NCI-H446 treated with DMSO at 0.1 percent for 48 hours (cell line): ENCODE measurements at regions not wholly inside any gene's neighbourhood (a gene's known extent, or its start where the extent isn't known, plus 50 kb on each side); places are given as distances from the start of the nearest gene placed in this dataset.
A peak's percentile ranks its signal among the peaks of the same experiment; 100 is the strongest.
"Not testable (repeated sequence)": the region's sequence is repeated elsewhere in the genome, so short reads cannot be mapped to it uniquely, and the experiment has no call there.

Source experiments
- DNase-seq: peaks from one replicate; lab custom pipeline; 2025; lab: John Stamatoyannopoulos, UW

DNA sequence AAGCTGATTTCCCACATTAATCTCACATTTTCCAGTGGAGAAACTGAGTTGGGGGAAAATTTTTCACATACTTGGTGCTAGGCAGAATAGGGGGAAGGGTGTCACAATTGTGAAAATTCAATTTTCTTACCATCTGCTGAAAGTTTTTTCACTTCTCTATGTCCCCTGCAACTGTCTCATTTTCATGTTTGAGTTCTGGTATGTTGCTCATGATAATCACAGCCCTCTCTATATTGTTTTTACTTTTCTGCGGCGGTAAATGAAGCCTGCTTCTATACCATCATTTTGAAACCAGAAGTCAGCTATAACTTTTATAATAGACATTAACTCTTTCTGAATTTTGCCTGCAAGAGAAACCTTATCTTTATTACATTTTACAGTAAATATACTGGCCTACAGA, 1664.5 kb downstream of the EFNA5 start:
- no peak for DNase-seq

DNA sequence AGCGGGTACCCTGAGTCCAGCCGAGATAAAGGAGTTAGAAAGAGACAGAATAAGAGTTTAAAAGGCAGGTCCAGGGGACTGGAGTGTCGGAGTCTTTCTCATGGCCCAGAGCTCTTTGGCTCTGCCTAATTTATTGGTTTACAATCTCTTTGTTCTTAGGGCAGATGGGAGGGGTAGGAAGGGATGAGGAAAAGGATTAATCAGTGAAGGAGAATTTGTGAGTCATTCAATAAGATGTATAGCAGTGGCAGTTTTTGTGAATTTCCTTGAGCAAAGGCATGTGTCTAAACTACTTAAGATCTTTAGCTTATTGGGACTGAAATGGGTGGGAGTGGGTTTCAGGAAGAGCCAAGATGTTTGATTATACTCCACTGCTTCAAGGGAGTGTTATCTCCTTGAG, 1671.7 kb downstream of the EFNA5 start:
- not testable (repeated sequence) for DNase-seq

DNA sequence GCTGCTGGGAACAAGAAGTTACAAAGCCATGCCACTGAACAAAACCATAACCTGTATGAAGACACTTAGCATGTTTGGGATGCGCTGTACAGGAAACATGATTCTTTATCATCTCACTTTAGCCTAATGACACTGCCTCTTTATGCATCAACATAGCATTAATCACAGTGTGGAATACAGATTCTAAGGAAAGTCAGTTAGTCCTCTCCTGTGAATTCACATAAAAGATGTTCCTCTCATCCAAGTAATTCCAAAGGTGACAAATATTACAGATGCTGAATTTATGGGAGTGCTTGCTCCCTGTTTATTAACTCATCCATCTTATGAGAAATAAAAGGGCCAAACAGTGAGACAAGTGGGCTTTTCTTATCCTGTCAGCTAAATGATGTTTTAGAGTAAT, 1677.7 kb downstream of the EFNA5 start:
- DNase-seq: no peak

DNA sequence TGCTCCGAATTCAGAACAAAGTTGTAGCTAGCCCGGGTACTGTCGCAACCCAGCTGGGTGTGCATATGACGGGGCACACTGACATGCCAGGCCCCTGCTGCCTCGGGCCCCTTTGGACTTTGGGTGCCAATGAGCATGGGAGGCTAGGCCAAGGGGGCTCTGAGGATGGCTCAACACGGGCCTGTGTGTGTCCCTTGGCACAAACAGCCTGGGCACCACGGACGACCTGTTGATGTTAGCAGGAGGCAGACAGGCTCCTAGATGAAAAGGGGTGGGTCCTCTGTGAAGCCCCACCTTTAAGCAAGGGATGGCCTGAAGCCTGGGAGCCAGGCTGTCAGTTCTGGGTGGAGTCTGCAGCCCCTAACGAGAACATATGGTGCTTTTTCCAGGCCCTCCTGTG, 1688.2 kb downstream of the EFNA5 start:
- no peak for DNase-seq

DNA sequence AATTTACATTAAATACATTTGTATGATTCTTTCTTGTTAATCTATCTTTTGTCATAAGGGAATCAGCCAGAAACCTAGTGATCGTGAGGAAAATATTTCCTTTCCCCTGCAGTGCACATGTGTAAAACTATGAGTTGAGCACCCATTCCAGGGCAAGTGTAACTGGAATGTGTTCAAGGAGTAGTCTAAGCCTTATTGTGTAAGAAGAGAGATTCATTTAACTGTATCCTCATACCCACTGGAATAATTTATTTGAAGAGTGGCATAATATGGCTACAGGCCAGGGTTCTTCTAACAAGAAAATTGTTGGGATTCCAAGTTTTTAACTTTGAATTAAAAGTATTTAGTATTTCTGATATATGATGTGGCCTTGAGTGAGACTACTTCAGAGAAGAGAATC, 1692.7 kb downstream of the EFNA5 start:
- DNase-seq: no peak

- no peak for DNase-seq
Observed at GRCh38 chr5:105977163-105977562, 1693.6 kb downstream of the EFNA5 start.

- no peak for DNase-seq
Observed at GRCh38 chr5:105970919-105971318, 1699.8 kb downstream of the EFNA5 start.

GRCh38 chr5:105968981-105969380, 1701.8 kb downstream of the EFNA5 start:
- DNase-seq: no peak

- no peak for DNase-seq
Observed at GRCh38 chr5:105963696-105964255, 1707.0 kb downstream of the EFNA5 start.

GRCh38 chr5:105961572-105961971, 1709.2 kb downstream of the EFNA5 start:
- DNase-seq: no peak

DNA sequence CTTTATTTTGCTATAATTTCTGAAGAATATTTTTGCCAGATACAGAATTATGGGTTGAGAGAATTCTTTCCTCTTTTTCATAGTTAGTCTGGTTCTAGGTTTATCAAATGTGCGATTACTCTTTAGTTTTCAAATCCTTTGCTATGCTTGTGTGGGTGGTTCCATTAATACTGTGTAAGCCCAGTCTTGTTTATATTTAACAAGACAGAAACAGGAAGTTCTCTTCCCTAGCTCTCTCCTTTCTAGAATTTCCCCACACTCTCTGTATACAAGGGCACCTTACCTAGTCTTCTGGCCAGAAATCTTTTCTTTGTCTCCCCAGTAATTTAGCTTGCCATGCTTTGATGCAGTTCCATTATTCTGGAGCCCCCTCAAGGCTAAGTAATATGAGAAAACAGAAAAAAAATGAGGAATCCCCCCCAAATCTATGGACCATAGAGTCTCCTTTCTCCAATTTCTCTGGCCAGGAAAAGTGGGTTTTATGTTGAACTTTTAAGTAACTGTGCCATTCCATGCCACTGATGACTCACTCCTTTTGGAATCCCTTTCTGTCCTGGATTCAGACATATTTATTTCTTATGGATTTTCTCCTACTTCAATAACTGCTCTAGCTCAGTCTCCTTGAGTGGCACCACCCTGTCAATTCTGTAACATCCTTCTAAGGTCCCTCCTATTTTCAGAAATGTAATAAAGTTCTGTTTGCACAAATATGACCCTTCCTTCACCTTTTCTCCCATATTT, 1714.1 kb downstream of the EFNA5 start:
- no peak for DNase-seq

DNA sequence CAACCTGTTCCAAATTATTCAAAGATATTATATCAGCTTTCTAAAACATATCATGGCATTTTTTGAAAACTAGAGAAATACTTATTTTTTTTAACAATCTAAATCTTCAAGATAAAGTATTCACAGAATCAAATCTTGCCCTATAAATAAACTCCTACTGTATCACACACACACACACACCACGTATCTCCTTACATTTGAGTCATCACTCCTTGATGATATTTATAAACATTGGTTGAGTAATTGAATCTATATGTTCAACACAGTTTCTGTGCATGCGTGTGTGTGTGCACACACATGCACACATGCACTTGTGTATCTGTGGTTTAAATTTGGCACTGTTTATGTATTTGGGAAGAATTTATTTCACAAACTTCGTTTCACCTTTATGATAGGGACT, 1716.4 kb downstream of the EFNA5 start:
- DNase-seq: no peak

GRCh38 chr5:105953616-105954015, 1717.1 kb downstream of the EFNA5 start:
- DNase-seq: peak; percentile 41

DNA sequence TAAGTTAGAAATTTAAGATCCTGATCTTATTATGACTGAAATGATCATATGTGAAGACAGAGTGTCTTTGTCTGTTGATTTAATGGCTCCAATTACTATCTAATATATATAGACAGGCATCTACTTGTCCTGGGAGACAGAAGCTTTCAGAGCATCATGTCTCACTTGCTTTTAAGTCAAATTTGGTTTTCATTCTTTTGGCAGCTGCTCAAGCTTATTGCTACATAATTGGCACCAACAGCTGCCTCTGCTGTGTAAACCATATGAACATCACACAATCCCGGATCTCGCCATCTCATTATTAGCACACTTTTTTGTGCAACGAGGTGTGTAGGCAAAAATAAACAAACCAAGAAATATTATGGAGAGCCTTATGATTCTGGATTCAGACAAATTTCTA, 1717.9 kb downstream of the EFNA5 start:
- DNase-seq: peak; percentile 95

- no peak for DNase-seq
Observed at GRCh38 chr5:105947461-105947860, 1723.3 kb downstream of the EFNA5 start.

- DNase-seq: no peak
Observed at GRCh38 chr5:105945203-105945972, 1725.3 kb downstream of the EFNA5 start.

DNA sequence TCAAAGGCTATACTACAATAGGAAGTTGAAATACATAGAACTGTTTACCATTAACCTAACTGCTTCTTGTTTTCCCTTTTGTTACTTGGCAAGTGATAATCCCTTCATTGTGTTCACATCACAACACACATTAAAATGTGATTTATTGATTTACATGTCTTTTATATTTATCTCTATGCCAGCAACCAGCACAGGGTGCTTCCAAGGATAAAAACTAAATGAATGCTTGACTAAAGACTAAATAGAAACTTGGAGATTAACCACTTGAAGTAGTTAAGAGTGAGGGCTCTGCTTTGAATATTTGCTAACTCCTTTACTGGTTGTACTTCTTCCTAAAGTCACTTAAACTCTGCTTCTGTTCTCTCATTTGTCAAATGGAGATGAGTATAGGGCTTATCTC, 1730.6 kb downstream of the EFNA5 start:
- no peak for DNase-seq

DNA sequence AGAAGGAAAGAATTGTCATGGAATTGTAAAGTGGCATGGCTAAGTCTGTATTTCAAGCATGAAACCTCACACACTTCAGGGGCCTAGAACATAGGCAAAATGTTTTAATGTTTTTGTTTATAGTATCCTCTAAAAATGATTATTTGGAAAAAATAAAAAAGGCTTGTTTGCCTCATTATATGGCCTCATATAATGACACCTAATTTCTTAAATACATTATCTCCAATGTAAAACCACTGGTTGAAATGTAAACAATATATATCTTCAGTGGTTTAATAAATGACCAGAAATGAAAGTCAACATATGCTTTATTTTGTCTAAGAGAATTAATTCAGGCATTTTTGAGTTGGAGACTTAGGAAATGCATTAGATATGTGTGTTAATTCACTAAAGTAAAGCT, 1736.6 kb downstream of the EFNA5 start:
- no peak for DNase-seq

DNA sequence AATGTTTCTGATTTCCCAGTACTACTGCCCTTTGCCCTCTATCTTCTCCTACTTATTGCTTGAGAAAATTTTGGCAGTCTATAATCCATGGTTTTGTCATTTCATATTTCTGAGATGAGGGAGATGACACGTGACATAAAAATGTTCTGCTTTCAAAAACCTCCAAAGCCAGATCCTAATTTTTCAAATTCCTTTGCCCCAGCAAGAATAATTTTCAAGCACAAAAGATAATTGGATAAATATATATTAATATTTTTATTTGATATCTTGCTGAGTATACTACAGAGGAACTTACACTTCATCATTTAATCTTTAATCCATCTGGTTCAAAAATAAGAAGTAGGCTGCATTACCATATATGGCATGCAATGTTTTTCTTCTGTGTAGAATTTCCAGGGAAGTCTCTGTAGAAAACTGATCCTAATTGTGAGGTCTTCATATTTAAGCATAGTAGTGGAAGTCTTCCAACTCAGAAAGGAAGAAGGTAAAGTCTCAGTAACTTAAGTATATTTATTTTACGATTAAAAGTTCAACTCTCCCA, 1738.8 kb downstream of the EFNA5 start:
- no peak for DNase-seq

DNA sequence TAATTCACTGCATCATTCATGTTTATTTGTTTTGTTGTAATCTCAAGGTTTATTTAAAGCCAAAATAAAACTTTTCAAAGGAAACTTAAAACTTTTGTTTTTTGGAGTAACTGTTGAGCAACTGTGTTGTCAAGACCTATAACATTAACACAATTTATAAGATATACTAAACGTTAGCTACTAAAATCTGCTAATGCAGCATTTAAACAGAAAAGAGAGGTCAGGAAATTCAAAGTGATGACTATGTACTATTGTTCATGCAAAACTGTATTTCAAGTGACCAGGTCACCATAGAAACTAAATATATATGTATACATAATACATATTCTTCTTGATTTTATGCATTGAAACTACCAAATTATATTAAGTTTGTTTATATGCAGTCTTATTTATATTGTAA, 1740.9 kb downstream of the EFNA5 start:
- no peak for DNase-seq

- DNase-seq: no peak
Observed at GRCh38 chr5:105924366-105924765, 1746.4 kb downstream of the EFNA5 start.

GRCh38 chr5:105922574-105922973, 1748.2 kb downstream of the EFNA5 start:
- DNase-seq: no peak

DNA sequence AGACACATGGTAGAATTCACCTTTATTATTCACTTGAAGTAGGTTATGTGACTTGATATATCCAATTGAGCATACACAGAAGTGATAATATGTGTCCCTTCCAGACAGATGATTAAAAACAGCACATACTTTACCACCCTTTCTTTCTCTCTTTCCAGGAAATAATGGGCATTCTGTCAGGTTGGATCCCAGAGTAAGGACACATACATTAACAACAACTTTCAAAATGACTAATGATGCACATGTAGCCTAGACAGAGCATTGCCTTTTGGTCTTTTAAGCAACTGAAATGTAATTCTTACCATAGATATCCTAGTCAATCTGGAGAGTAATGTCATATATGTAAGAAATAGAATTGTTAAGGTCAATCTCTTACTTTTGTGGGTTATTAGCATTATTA, 1748.7 kb downstream of the EFNA5 start:
- no peak for DNase-seq
